ENCODE measurements at regions not wholly inside any gene's neighbourhood (a gene's known extent, or its start where the extent isn't known, plus 50 kb on each side); places are given as distances from the start of the nearest gene placed in this dataset.

GRCh38 chr14:54221432-54221803 lies 175.4 kb upstream of the CDKN3 start:
- no peak overlapping the region for H3K27ac ChIP-seq (ENCODE audit: low read depth, low read length)
- Mint-ChIP-seq H3K27me3 (ENCODE audit: insufficient read depth) (peaks cover 62% of the 10 kb centered on the region), H3K36me3 (ENCODE audit: low read depth) (no peaks in the 10 kb centered on the region), H3K27ac (no peak overlapping the region), H3K9me3 (no peaks in the 10 kb centered on the region), H3K4me1 (peaks cover 66% of the 10 kb centered on the region), H3K4me3 (no peak overlapping the region)
- no peak overlapping the region for H3K9ac ChIP-seq (ENCODE audit: extremely low read depth, low read length, poor library complexity, severe bottlenecking)
- peaks cover 50% of the 10 kb centered on the region for H3K27me3 ChIP-seq (ENCODE audit: control insufficient read depth, insufficient read depth, low read length, poor library complexity, severe bottlenecking)
- H3K9me3 ChIP-seq (ENCODE audit: control insufficient read depth, low read length), result no peaks in the 10 kb centered on the region
- WGBS, 2 experiments (ENCODE audit: insufficient coverage in 1 of 2, insufficient read length in 1 of 2), result 80% methylated on average over 3 of the region's 3 CpGs; no CpG with 5 or more reads in 1 of the 2 experiments
- no peaks in the 10 kb centered on the region for H3K36me3 ChIP-seq (ENCODE audit: control insufficient read depth, insufficient read depth, low read length)
- no peak for TF ChIP-seq CTCF (conservative IDR thresholded peaks at IDR 0.05)
- no peak overlapping the region for H3K4me3 ChIP-seq (ENCODE audit: low read length)
- DNase-seq, result no peak
- peaks cover 17% of the 10 kb centered on the region for H3K4me1 ChIP-seq (ENCODE audit: control insufficient read depth, insufficient read depth, low read length)

- Mint-ChIP-seq H3K27ac (no peak overlapping the region), H3K36me3 (ENCODE audit: low read depth) (no peaks in the 10 kb centered on the region), H3K4me1 (peaks cover 66% of the 10 kb centered on the region), H3K4me3 (peak overlapping the region; percentile 14), H3K27me3 (ENCODE audit: insufficient read depth) (peaks cover 59% of the 10 kb centered on the region), H3K9me3 (no peaks in the 10 kb centered on the region)
- Histone ChIP-seq H3K4me1 (ENCODE audit: control insufficient read depth, insufficient read depth, low read length) (peaks cover 17% of the 10 kb centered on the region), H3K9ac (ENCODE audit: extremely low read depth, low read length, poor library complexity, severe bottlenecking) (no peak overlapping the region), H3K27ac (ENCODE audit: low read depth, low read length) (no peak overlapping the region), H3K9me3 (ENCODE audit: control insufficient read depth, low read length) (no peaks in the 10 kb centered on the region), H3K4me3 (ENCODE audit: low read length) (no peak overlapping the region), H3K36me3 (ENCODE audit: control insufficient read depth, insufficient read depth, low read length) (no peaks in the 10 kb centered on the region), H3K27me3 (ENCODE audit: control insufficient read depth, insufficient read depth, low read length, poor library complexity, severe bottlenecking) (peaks cover 50% of the 10 kb centered on the region)
- no peak for DNase-seq
- 59 to 80% methylated on average over 3 to 4 of the region's 4 CpGs for WGBS, 2 experiments (ENCODE audit: insufficient coverage in 1 of 2, insufficient read length in 1 of 2)
- peak; percentile 45 for TF ChIP-seq CTCF (conservative IDR thresholded peaks at IDR 0.05)
These were observed 174.8 kb upstream of the CDKN3 start for GRCh38 chr14:54221971-54222370.

GRCh38 chr14:54223831-54224402 lies 172.9 kb upstream of the CDKN3 start:
- Histone ChIP-seq H3K27me3 (ENCODE audit: control insufficient read depth, insufficient read depth, low read length, poor library complexity, severe bottlenecking) (peaks cover 47% of the 10 kb centered on the region), H3K4me1 (ENCODE audit: control insufficient read depth, insufficient read depth, low read length) (peaks cover 14% of the 10 kb centered on the region), H3K27ac (ENCODE audit: low read depth, low read length) (no peak overlapping the region), H3K9me3 (ENCODE audit: control insufficient read depth, low read length) (peaks cover 4% of the 10 kb centered on the region), H3K9ac (ENCODE audit: extremely low read depth, low read length, poor library complexity, severe bottlenecking) (no peak overlapping the region), H3K4me3 (ENCODE audit: low read length) (no peak overlapping the region), H3K36me3 (ENCODE audit: control insufficient read depth, insufficient read depth, low read length) (no peaks in the 10 kb centered on the region)
- peaks cover 48% of the 10 kb centered on the region for H3K27me3 Mint-ChIP-seq (ENCODE audit: insufficient read depth)
- TF ChIP-seq CTCF (conservative IDR thresholded peaks at IDR 0.05), result no peak
- H3K36me3 Mint-ChIP-seq (ENCODE audit: low read depth), result no peaks in the 10 kb centered on the region
- no peak overlapping the region for H3K27ac Mint-ChIP-seq
- H3K4me3 Mint-ChIP-seq, result no peak overlapping the region
- peaks cover 59% of the 10 kb centered on the region for H3K4me1 Mint-ChIP-seq
- no peak for DNase-seq
- H3K9me3 Mint-ChIP-seq, result no peaks in the 10 kb centered on the region
- WGBS, 2 experiments (ENCODE audit: insufficient coverage in 1 of 2, insufficient read length in 1 of 2), result 93 to 94% methylated on average over 3 to 5 of the region's 5 CpGs

Data from endodermal cell (in vitro differentiated cells).